ENCODE measurements at regions not wholly inside any gene's neighbourhood (a gene's known extent, or its start where the extent isn't known, plus 50 kb on each side); places are given as distances from the start of the nearest gene placed in this dataset.
"Not testable (repeated sequence)": the region's sequence is repeated elsewhere in the genome, so short reads cannot be mapped to it uniquely, and the experiment has no call there.

- DNase-seq (ENCODE audit: low read depth, low spot score) = no peak
- H3K4me3 ChIP-seq (ENCODE audit: low read length) = no peak overlapping the region
These were observed 123.8 kb upstream of the TMEM170B start for GRCh38 chr6:11413728-11414127.

- DNase-seq (ENCODE audit: low read depth, low spot score) = no peak
- H3K4me3 ChIP-seq (ENCODE audit: low read length) = no peak overlapping the region
These were observed 124.3 kb upstream of the TMEM170B start for GRCh38 chr6:11413117-11413687.

GRCh38 chr6:11412616-11413015, 124.9 kb upstream of the TMEM170B start:
- no peak for DNase-seq (ENCODE audit: low read depth, low spot score)

GRCh38 chr6:11412011-11412424, 125.5 kb upstream of the TMEM170B start:
- H3K4me3 ChIP-seq (ENCODE audit: low read length) = no peak overlapping the region
- no peak for DNase-seq (ENCODE audit: low read depth, low spot score)

More at GRCh38 chr6:11412616-11413015, 124.9 kb upstream of the TMEM170B start:
- H3K4me3 ChIP-seq (ENCODE audit: low read length) = no peak overlapping the region

GRCh38 chr6:11411593-11411992, 126.0 kb upstream of the TMEM170B start:
- H3K4me3 ChIP-seq (ENCODE audit: low read length) = no peak overlapping the region
- no peak for DNase-seq (ENCODE audit: low read depth, low spot score)

GRCh38 chr6:11410539-11411307, 126.8 kb upstream of the TMEM170B start:
- no peak overlapping the region for H3K4me3 ChIP-seq (ENCODE audit: low read length)
- DNase-seq (ENCODE audit: low read depth, low spot score) = no peak

- H3K4me3 ChIP-seq (ENCODE audit: low read length) = no peak overlapping the region
- DNase-seq (ENCODE audit: low read depth, low spot score) = no peak
These were observed 128.2 kb upstream of the TMEM170B start for GRCh38 chr6:11409371-11409770.

GRCh38 chr6:11407414-11407813, 130.1 kb upstream of the TMEM170B start:
- H3K4me3 ChIP-seq (ENCODE audit: low read length) = no peak overlapping the region
- DNase-seq (ENCODE audit: low read depth, low spot score) = no peak

- DNase-seq (ENCODE audit: low read depth, low spot score) = no peak
- H3K4me3 ChIP-seq (ENCODE audit: low read length) = no peak overlapping the region
These were observed 132.7 kb upstream of the TMEM170B start for GRCh38 chr6:11404838-11405237.

GRCh38 chr6:11404081-11404480, 133.5 kb upstream of the TMEM170B start:
- no peak overlapping the region for H3K4me3 ChIP-seq (ENCODE audit: low read length)

GRCh38 chr6:11403035-11403601, 134.4 kb upstream of the TMEM170B start:
- DNase-seq (ENCODE audit: low read depth, low spot score) = no peak
- H3K4me3 ChIP-seq (ENCODE audit: low read length) = no peak overlapping the region

More at GRCh38 chr6:11404081-11404480, 133.5 kb upstream of the TMEM170B start:
- no peak for DNase-seq (ENCODE audit: low read depth, low spot score)

GRCh38 chr6:11402581-11402980, 135.0 kb upstream of the TMEM170B start:
- H3K4me3 ChIP-seq (ENCODE audit: low read length); DNase-seq (ENCODE audit: low read depth, low spot score): not testable (repeated sequence)

- H3K4me3 ChIP-seq (ENCODE audit: low read length); DNase-seq (ENCODE audit: low read depth, low spot score): not testable (repeated sequence)
These were observed 135.6 kb upstream of the TMEM170B start for GRCh38 chr6:11401954-11402353.

GRCh38 chr6:11398451-11399326, 138.9 kb upstream of the TMEM170B start:
- no peak overlapping the region for H3K4me3 ChIP-seq (ENCODE audit: low read length)
- DNase-seq (ENCODE audit: low read depth, low spot score) = no peak

- H3K4me3 ChIP-seq (ENCODE audit: low read length) = no peak overlapping the region
- DNase-seq (ENCODE audit: low read depth, low spot score) = no peak
These were observed 139.7 kb upstream of the TMEM170B start for GRCh38 chr6:11397622-11398450.

GRCh38 chr6:11396860-11397259, 140.7 kb upstream of the TMEM170B start:
- H3K4me3 ChIP-seq (ENCODE audit: low read length) = no peak overlapping the region
- no peak for DNase-seq (ENCODE audit: low read depth, low spot score)

- no peak for DNase-seq (ENCODE audit: low read depth, low spot score)
These were observed 143.6 kb upstream of the TMEM170B start for GRCh38 chr6:11393713-11394627.

More at GRCh38 chr6:11393713-11394627, 143.6 kb upstream of the TMEM170B start:
- no peak overlapping the region for H3K4me3 ChIP-seq (ENCODE audit: low read length)

Data from Jurkat, Clone E6-1 (cell line).